Upper lobe of right lung (tissue), 1 donor: ENCODE measurements at regions not wholly inside any gene's neighbourhood (a gene's known extent, or its start where the extent isn't known, plus 50 kb on each side); places are given as distances from the start of the nearest gene placed in this dataset.
"Not testable (repeated sequence)": the region's sequence is repeated elsewhere in the genome, so short reads cannot be mapped to it uniquely, and the experiment has no call there.

ENCODE experiments used
- ATAC-seq: fragments of 200-7000 bp; cut with Tn5 transposase; one replicate; pipeline ENCODE4 v1.9.1; 2020; ENCODE audit warnings: mild to moderate bottlenecking, moderate library complexity
- DNase-seq: peaks from one replicate; pipeline ENCODE4 v3.0.0-alpha.2; 2020
- H3K27ac ChIP-seq: fragments of 200-600 bp; one replicate; pipeline ENCODE4 v1.8.0; 2022
- H3K27me3 ChIP-seq: fragments of 200-600 bp; one replicate; pipeline ENCODE4 v1.8.0; 2022; ENCODE audit warnings: mild to moderate bottlenecking
- H3K36me3 ChIP-seq: fragments of 200-600 bp; one replicate; pipeline ENCODE4 v1.8.0; 2022
- H3K4me1 ChIP-seq: fragments of 200-600 bp; one replicate; pipeline ENCODE4 v1.8.0; 2022
- H3K4me3 ChIP-seq: fragments of 200-600 bp; one replicate; pipeline ENCODE4 v1.8.0; 2022; ENCODE audit warnings: mild to moderate bottlenecking
- H3K9me3 ChIP-seq: fragments of 200-600 bp; one replicate; pipeline ENCODE4 v1.8.0; 2022
- CTCF ChIP-seq: fragments of 200-600 bp; IDR thresholded peaks from one replicate; pipeline ENCODE4 v1.8.0; 2022; ENCODE audit warnings: antibody characterized with exemption
- intact Hi-C: fragments of 100-400 bp; cut with DNase I; formaldehyde crosslinking; loops from one replicate; pipeline ENCODE4 v1.11.0; 2022
- donor health status: DM: no; HTN: yes; CAD: no; lungs with severe emphysema.

GRCh38 chr13:79837741-79838450, 356.9 kb downstream of the NDFIP2 start:
- Histone ChIP-seq H3K4me3 (no peak overlapping the region), H3K9me3 (no peaks in the 10 kb centered on the region), H3K36me3 (no peaks in the 10 kb centered on the region), H3K4me1 (no peaks in the 10 kb centered on the region), H3K27ac (no peak overlapping the region), H3K27me3 (no peaks in the 10 kb centered on the region)
- intact Hi-C loops: no loop called here
- TF ChIP-seq CTCF: no peak
- ATAC-seq: no peak
- no peak for DNase-seq

DNA sequence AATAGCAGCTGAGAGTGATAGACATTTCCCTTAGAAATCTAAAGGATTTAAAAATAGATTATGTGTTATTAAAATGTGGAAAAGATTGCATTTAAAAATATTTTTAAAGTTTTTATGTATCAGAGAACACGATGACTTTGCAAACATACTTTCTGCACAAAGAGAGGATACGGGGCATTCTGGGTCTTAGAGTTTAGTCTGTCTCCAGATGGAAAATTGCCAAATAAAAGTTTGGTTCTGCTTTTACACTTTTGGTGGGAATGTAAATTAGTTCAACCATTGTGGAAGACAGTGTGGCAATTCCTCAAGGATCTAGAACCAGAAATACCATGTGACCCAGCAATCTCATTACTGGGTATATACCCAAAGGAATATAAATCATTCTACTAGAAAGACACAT, 355.2 kb downstream of the NDFIP2 start:
- ATAC-seq, H3K4me1 ChIP-seq, intact Hi-C loops, H3K9me3 ChIP-seq, H3K27ac ChIP-seq, H3K4me3 ChIP-seq, H3K27me3 ChIP-seq, H3K36me3 ChIP-seq, DNase-seq: not testable (repeated sequence)

GRCh38 chr13:79834876-79835275, 353.9 kb downstream of the NDFIP2 start:
- no peak overlapping the region for H3K4me3 ChIP-seq
- ATAC-seq (no peak), DNase-seq (no peak)
- H3K4me1 ChIP-seq: no peaks in the 10 kb centered on the region
- H3K27ac ChIP-seq: no peak overlapping the region
- H3K9me3 ChIP-seq: no peaks in the 10 kb centered on the region
- TF ChIP-seq CTCF: no peak
- intact Hi-C loops: no loop called here
- H3K27me3 ChIP-seq: no peaks in the 10 kb centered on the region
- H3K36me3 ChIP-seq: no peaks in the 10 kb centered on the region

GRCh38 chr13:79833991-79834390, 353.0 kb downstream of the NDFIP2 start:
- no peak for TF ChIP-seq CTCF
- H3K36me3 ChIP-seq: no peaks in the 10 kb centered on the region
- no peaks in the 10 kb centered on the region for H3K4me1 ChIP-seq
- ATAC-seq: no peak
- DNase-seq: no peak
- intact Hi-C loops: no loop called here
- no peak overlapping the region for H3K27ac ChIP-seq
- H3K9me3 ChIP-seq: no peaks in the 10 kb centered on the region
- H3K27me3 ChIP-seq: no peaks in the 10 kb centered on the region
- no peak overlapping the region for H3K4me3 ChIP-seq

DNA sequence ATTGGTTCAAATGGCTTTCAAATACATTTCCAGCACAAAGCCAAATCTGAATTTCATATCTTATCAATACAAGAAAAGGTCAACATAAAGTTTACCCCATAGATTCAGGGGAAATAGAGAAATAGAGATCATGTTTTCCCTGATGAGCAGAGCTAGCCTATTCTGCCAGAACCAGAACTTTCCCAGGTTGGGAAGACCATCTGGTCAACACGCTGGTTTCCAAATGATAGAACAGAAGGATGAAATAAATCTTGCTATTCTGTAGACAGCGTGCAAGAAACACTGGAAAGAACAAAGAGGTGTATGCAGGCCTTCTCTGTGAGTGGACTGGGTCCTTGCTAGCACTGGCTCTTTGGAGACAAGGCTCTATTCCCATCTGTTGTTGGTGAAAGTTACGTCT, 350.6 kb downstream of the NDFIP2 start:
- H3K4me1 ChIP-seq: no peaks in the 10 kb centered on the region
- intact Hi-C loops: no loop called here
- ATAC-seq: no peak

DNA sequence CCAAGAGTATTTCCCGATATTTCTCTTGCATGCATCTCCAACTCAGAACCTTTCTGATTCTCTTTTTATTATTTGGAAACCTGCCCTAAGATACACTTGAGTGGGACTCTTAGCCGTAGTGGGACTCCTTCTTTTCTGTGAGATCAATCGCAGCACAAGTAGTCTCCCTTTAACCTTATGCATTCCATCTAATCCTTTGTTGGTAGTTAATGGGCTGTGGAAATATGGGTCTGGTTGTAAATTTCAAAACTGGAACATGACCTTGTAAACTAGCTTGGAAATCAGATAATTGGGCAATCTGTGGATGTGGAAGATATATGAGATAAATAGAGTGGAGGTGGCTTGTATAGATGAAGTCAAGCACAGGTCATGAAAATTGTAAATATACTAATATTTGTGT, 350.0 kb downstream of the NDFIP2 start:
- H3K27ac ChIP-seq: no peak overlapping the region
- no peaks in the 10 kb centered on the region for H3K9me3 ChIP-seq
- no peak for DNase-seq
- intact Hi-C loops: no loop called here
- ATAC-seq: no peak
- no peaks in the 10 kb centered on the region for H3K36me3 ChIP-seq
- no peak for TF ChIP-seq CTCF
- no peak overlapping the region for H3K4me3 ChIP-seq
- H3K4me1 ChIP-seq: no peaks in the 10 kb centered on the region
- no peaks in the 10 kb centered on the region for H3K27me3 ChIP-seq

More for the DNA sequence above, 350.6 kb downstream of the NDFIP2 start:
- Histone ChIP-seq H3K36me3 (no peaks in the 10 kb centered on the region), H3K27ac (no peak overlapping the region), H3K27me3 (no peaks in the 10 kb centered on the region), H3K4me3 (no peak overlapping the region), H3K9me3 (no peaks in the 10 kb centered on the region)
- DNase-seq: no peak
- TF ChIP-seq CTCF: no peak
